Suprapubic skin (tissue), 4 donors: ENCODE measurements at regions not wholly inside any gene's neighbourhood (a gene's known extent, or its start where the extent isn't known, plus 50 kb on each side); places are given as distances from the start of the nearest gene placed in this dataset.

Experiments used
- DNase-seq, 2 donors: peaks; one replicate each; pipeline ENCODE4 v3.0.0-alpha.2; 2019; ENCODE audit warnings: low spot score in 2 of 2
- H3K27ac ChIP-seq: fragments of 200-600 bp; sonication (generic); one replicate; pipeline ENCODE4 v1.5.1; 2019
- H3K27me3 ChIP-seq: fragments of 200-600 bp; sonication (generic); one replicate; pipeline ENCODE4 v1.5.1; 2019
- H3K36me3 ChIP-seq: fragments of 200-600 bp; sonication (generic); one replicate; pipeline ENCODE4 v1.5.1; 2019
- H3K4me1 ChIP-seq: fragments of 200-600 bp; sonication (generic); one replicate; pipeline ENCODE4 v1.5.1; 2019
- H3K4me3 ChIP-seq: fragments of 200-600 bp; sonication (generic); one replicate; pipeline ENCODE4 v1.5.1; 2019; ENCODE audit warnings: mild to moderate bottlenecking
- H3K9me3 ChIP-seq: fragments of 200-600 bp; sonication (generic); one replicate; pipeline ENCODE4 v1.5.1; 2019
- EP300 ChIP-seq: sonication (generic); formaldehyde crosslinking; IDR thresholded peaks from one replicate; pipeline ENCODE4 v1.6.1; 2017; ENCODE audit warnings: antibody characterized with exemption
- POLR2A ChIP-seq, 2 donors: fragments of 450-650 bp; IDR thresholded peaks; one replicate each; pipeline ENCODE4 v1.6.1; 2017; ENCODE audit warnings: antibody characterized with exemption in 2 of 2, mild to moderate bottlenecking in 2 of 2, moderate library complexity in 2 of 2
- POLR2AphosphoS5 ChIP-seq, 3 donors: sonication (generic); formaldehyde crosslinking; IDR thresholded peaks; one replicate each; pipeline ENCODE4 v1.6.1; 2017; ENCODE audit warnings: antibody characterized with exemption in 3 of 3
- WGBS: methylation state at CpG from one replicate; pipeline ENCODE4 v1.1.5; 2018; 5-methylcytosine and 5-hydroxymethylcytosine counted together
- TF ChIP-seq, protein P1 (sequence below), 2 donors: fragments of 200-600 bp in 1 of 2; fragments of 450-650 bp in 1 of 2; sonication (generic) in 1 of 2; IDR thresholded peaks; one replicate each; pipeline ENCODE4 v1.5.1; 2016 to 2019; ENCODE audit warnings: antibody characterized with exemption in 2 of 2, mild to moderate bottlenecking in 1 of 2, moderate library complexity in 1 of 2

DNA sequence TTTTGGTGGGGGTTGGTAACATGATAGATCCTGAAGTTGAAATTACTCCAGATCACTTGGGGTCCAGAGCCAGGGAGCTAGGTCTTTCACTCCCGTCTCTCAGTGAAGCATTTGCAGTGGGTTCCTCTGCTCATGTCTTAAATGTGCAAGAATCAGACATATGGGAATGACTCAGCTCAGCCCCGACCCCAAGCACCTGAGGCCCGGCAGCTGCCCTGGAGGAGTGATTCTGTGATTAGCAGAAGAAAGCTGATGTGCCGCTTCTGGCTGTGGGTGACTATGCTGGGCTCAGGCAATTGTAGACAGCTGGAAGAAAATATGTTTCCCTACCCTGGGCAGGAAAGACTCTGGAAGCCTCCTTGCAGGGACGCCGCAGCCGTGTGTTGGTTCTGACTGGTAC is 601.7 kb downstream of the NPHP4 start:
- WGBS = 47% methylated on average over 4 of the region's 7 CpGs
- Histone ChIP-seq H3K27ac (no peak overlapping the region), H3K9me3 (no peaks in the 10 kb centered on the region), H3K27me3 (peaks cover 33% of the 10 kb centered on the region), H3K4me3 (no peak overlapping the region), H3K4me1 (no peaks in the 10 kb centered on the region), H3K36me3 (no peaks in the 10 kb centered on the region)
- TF ChIP-seq EP300 (no peak), POLR2A (IDR thresholded peaks at IDR 0.05) (no peak), POLR2AphosphoS5 (IDR thresholded peaks at IDR 0.05) (no peak)
- TF ChIP-seq, protein P1, sequence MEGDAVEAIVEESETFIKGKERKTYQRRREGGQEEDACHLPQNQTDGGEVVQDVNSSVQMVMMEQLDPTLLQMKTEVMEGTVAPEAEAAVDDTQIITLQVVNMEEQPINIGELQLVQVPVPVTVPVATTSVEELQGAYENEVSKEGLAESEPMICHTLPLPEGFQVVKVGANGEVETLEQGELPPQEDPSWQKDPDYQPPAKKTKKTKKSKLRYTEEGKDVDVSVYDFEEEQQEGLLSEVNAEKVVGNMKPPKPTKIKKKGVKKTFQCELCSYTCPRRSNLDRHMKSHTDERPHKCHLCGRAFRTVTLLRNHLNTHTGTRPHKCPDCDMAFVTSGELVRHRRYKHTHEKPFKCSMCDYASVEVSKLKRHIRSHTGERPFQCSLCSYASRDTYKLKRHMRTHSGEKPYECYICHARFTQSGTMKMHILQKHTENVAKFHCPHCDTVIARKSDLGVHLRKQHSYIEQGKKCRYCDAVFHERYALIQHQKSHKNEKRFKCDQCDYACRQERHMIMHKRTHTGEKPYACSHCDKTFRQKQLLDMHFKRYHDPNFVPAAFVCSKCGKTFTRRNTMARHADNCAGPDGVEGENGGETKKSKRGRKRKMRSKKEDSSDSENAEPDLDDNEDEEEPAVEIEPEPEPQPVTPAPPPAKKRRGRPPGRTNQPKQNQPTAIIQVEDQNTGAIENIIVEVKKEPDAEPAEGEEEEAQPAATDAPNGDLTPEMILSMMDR (IDR thresholded peaks at IDR 0.05) = no peak
- no peak for DNase-seq

DNA sequence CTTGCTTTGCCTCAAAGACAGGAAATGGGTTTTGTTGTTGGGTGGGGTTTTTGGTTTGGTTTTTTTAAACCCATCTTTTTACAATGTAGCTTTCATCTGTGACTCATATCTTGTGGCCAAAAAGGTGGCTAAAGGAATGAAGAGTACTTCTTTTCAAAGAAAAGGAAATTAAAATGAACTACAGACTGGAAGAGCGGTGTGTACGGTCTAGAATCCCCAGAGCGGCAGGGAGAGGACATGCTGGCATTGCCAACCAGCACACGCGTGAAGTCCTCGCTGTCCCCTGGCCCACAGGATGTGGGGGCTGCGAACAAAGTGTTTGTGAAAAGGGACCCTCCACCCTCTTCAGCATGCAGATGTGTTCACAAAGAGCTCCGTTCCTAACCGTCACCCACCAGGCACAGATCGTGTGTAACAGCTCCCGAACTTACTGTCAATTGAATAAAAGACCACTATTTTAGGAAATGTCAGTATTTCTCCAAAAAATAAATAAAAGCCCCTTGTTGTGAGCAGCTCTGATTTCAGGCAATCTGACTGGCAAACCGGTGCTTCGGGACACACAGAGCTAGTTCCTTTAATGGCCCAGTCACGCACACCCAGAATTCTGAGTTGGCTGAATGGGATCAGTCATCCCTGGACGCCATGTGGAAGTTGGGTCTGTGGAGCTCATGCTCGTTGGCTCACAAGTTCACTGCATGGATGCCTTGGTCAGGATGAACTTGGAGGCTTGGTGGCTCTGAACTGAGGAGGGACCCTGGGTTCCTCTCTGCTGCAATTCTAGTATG is 602.9 kb downstream of the NPHP4 start:
- H3K4me1 ChIP-seq = no peaks in the 10 kb centered on the region
- no peak overlapping the region for H3K27ac ChIP-seq
- no peak for TF ChIP-seq POLR2A (IDR thresholded peaks at IDR 0.05)
- TF ChIP-seq EP300 = no peak
- TF ChIP-seq POLR2AphosphoS5 (IDR thresholded peaks at IDR 0.05) = no peak
- TF ChIP-seq, protein P1 (IDR thresholded peaks at IDR 0.05) = no peak
- H3K4me3 ChIP-seq = no peak overlapping the region
- H3K9me3 ChIP-seq = no peaks in the 10 kb centered on the region
- no peaks in the 10 kb centered on the region for H3K36me3 ChIP-seq
- H3K27me3 ChIP-seq = peaks cover 42% of the 10 kb centered on the region
- DNase-seq = no peak
- WGBS = 76% methylated on average over 14 of the region's 16 CpGs

DNA sequence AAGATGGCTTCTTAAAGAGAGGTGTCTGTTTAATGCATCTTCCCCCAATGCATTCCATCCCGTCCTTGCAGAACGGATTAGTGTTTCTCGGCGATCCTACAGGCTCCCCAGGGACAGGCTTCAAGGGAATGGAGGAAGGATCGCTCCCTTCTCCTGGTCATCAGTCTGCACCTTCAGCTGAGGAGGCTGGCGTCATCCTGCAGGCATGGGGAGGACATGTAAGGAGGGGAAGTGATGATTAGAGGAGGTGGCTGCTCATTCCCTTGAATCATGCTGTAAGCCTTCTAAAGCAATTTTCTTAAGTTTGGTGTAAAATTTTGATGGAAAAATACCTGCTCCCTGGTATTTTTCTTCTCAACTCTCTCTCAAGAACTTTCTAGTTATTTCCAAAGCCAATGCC is 603.6 kb downstream of the NPHP4 start:
- WGBS = 68% methylated on average over 6 of the region's 6 CpGs
- Histone ChIP-seq H3K4me1 (no peaks in the 10 kb centered on the region), H3K27me3 (peaks cover 42% of the 10 kb centered on the region), H3K27ac (no peak overlapping the region), H3K4me3 (no peak overlapping the region), H3K9me3 (no peaks in the 10 kb centered on the region), H3K36me3 (no peaks in the 10 kb centered on the region)
- DNase-seq = no peak
- no peak for TF ChIP-seq POLR2AphosphoS5 (IDR thresholded peaks at IDR 0.05)
- TF ChIP-seq POLR2A (IDR thresholded peaks at IDR 0.05) = no peak
- TF ChIP-seq EP300 = no peak
- TF ChIP-seq, protein P1 (IDR thresholded peaks at IDR 0.05) = no peak

DNA sequence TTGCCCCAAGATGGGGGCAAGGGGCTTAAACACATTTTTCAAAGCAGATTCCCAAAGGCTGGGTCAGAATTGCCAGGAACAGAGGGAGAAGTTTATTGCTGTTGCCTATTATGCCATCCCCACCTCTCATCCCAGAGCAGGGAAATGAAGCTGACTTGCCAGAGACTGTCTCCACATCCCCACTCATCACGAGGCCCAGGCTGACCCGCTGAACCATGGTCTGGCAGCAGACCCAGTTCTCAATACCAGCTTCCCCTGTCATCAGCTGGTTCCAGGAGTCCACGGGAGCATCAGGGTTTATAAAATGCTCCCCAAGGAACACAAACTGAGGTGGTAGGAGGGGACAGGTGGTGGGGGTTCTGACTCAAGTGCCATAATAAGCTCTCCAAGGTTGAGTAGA is 605.9 kb downstream of the NPHP4 start:
- TF ChIP-seq POLR2AphosphoS5 (IDR thresholded peaks at IDR 0.05) (no peak), EP300 (no peak), POLR2A (IDR thresholded peaks at IDR 0.05) (no peak)
- TF ChIP-seq, protein P1 (IDR thresholded peaks at IDR 0.05) = no peak
- Histone ChIP-seq H3K4me3 (no peak overlapping the region), H3K36me3 (no peaks in the 10 kb centered on the region), H3K27me3 (peaks cover 49% of the 10 kb centered on the region), H3K9me3 (no peaks in the 10 kb centered on the region), H3K4me1 (no peaks in the 10 kb centered on the region), H3K27ac (no peak overlapping the region)
- no peak for DNase-seq
- WGBS = 47% methylated on average over 3 of the region's 3 CpGs

DNA sequence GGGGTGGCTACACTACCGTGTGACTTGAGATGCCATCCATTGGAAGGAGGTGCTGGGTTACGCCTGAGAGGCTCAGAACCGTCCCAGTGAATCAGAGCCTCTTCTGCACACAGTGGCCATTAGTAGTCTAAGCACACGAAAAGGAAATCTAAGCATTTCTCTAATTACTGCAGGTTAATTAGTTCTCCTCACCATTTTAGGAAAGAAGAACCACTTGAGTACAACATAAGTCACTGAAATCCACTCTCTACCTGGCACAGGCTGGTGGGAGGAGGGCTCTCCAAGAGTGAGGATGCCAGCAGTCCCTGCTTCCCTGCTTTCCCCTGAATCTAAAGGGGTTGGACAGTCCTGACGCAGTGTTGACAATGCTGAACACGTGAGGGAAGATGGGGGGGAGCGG is 606.3 kb downstream of the NPHP4 start:
- DNase-seq = no peak
- H3K27ac ChIP-seq = no peak overlapping the region
- WGBS = 71% methylated on average over 7 of the region's 7 CpGs
- H3K36me3 ChIP-seq = no peaks in the 10 kb centered on the region
- H3K4me1 ChIP-seq = no peaks in the 10 kb centered on the region
- H3K9me3 ChIP-seq = no peaks in the 10 kb centered on the region
- TF ChIP-seq POLR2AphosphoS5 (IDR thresholded peaks at IDR 0.05) (no peak), POLR2A (IDR thresholded peaks at IDR 0.05) (no peak), EP300 (no peak)
- TF ChIP-seq, protein P1 (IDR thresholded peaks at IDR 0.05) = no peak
- H3K27me3 ChIP-seq = peaks cover 47% of the 10 kb centered on the region
- no peak overlapping the region for H3K4me3 ChIP-seq
